GM18858 (cell line): ENCODE measurements at regions not wholly inside any gene's neighbourhood (a gene's known extent, or its start where the extent isn't known, plus 50 kb on each side); places are given as distances from the start of the nearest gene placed in this dataset.
A peak's percentile ranks its signal among the peaks of the same experiment; 100 is the strongest.
"Not testable (repeated sequence)": the region's sequence is repeated elsewhere in the genome, so short reads cannot be mapped to it uniquely, and the experiment has no call there.

Experiments used
- ATAC-seq: cut with Tn5 transposase; IDR thresholded peaks from one replicate; pipeline ENCODE4 v1.9.1; 2021; ENCODE audit not compliant: unreplicated experiment

- ATAC-seq = peak; percentile 38
Measured at GRCh38 chr6:118719351-118720124, 68.1 kb upstream of the CEP85L start.

DNA sequence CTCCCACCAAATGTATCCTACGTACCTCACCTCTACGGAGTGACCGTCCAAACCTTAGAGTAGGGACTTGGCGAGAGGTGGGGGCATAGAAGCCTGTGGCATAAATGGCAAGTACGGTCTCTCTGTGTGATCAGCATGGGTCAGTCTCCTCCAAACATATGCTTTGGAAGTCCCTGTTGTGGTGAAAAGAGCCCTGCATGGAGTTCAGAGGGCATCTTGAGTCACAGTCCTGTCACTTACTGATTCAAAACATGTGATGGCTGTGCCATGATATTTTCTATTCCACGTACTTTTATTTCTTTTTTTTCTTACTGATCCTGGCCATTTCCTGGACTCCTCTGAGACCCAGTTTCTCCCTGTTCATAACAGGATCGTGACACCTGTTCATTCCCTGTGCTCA, 67.5 kb upstream of the CEP85L start:
- no peak for ATAC-seq

DNA sequence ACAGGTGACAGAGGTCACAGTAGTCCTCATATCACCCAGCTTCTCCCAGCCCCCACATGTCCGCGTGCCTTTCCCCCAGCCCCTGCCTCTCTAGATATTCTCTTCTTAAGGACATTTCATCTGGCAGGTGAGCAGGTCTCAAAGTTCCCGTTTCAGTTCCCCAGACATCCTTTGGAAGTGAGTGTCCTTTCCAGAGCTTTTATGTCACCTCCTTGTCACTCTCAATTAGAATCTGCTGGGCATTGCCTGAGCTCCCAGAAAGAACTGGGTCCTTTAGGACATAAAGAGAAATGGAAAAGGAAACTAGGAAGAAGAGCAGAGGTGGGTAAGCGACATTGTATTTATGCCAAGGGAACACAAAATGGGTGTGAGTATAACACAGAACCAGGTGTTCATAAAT, 66.9 kb upstream of the CEP85L start:
- ATAC-seq = no peak

DNA sequence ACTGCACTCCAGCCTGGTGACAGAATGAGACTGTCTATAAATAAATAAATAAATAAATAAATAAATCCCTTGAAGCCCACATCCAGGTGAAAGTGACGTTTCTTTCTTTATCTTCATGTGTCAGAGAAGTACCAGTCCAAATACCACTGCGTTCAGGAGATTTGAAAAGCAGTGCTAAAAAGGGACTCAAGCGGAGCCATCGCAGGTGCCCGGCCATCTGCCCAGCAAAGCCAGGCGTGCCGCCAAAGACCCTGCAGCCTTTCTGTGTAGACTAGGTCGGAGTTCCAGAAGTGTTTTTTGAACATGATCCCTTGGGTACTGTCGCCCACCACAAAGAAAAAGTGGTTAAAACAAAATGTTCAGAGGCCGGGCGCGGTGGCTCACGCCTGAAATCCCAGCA, 65.7 kb upstream of the CEP85L start:
- ATAC-seq = no peak

DNA sequence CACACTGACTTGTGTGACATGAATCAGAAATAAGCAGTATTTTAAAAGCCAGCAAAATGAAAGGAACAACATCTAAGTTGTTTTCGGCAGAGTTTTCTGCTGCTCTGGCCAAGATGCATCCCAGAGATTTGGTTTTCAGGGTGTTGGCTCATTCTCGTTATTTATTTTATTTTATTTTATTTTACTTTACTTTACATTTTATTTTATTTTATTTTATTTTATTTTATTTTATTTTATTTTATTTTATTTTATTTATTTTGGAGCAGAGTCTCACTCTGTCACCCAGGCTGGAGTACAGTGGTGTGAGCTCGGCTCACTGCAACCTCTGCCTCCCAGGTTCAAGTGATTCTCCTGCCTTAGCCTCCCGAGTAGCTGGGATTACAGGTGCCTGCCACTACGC, 64.5 kb upstream of the CEP85L start:
- ATAC-seq = not testable (repeated sequence)

GRCh38 chr6:118715376-118715775, 64.0 kb upstream of the CEP85L start:
- no peak for ATAC-seq

DNA sequence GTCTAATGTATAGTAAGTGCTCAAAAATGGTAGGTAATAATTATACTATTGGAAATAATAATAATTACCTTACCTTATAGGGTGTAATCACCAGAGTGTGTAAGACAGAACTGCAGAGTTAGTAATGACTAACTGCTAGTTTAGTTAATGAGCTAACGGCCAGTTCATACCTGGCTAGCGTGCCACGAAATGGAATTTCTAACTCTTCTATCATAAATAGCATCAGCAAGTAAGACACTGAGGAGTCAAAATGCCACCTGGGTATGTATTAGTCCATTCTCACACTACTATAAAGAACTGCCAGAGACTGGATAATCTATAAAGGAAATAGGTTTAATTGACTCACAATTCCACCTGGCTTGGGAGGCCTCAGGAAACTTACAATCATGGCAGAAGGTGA, 63.4 kb upstream of the CEP85L start:
- no peak for ATAC-seq

GRCh38 chr6:118712969-118713368, 61.6 kb upstream of the CEP85L start:
- ATAC-seq = no peak

DNA sequence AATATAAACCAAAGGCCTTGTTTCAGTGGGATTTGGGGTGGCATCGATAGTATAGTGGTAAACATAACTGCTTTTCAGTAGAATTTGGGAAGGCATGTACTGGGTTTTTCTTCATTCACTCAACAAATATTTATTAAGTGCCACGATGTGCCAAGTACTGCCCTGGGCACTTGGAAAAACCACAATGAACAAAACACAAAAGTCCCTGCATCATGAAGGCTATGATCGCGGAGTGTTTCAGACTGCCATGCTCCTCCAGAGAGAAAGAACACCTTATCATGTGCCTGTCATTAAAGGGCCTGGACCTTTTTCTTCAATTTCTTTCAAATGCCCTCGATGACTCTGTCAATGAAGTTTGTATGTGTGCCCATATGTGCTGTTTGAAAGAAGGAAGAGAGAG, 59.2 kb upstream of the CEP85L start:
- ATAC-seq = no peak

DNA sequence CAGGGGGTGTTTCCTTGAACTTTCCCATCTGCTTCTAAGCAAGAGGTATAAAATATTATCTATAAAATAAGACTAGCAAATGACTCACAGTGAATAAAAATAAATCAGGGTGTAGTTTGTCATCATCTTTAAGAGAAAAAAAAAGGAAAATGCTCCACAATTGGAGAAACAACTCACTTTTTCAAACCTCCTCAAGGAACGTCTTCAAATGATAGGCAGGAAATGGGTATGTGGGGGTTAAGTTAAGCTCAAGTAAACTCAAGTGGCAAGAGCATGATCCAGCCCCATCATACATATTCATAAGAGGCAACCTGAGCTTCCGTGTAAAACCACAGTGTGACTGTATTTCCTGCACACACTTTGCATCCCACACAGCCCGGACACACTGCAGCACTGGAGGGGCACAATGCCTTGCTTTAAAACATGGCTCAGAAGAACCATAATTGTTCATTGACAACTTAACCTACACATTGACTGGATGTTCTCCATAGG, 58.5 kb upstream of the CEP85L start:
- ATAC-seq = peak; percentile 89

- ATAC-seq = no peak
Measured at GRCh38 chr6:118708744-118709143, 57.4 kb upstream of the CEP85L start.

- ATAC-seq = no peak
Measured at GRCh38 chr6:118708055-118708454, 56.7 kb upstream of the CEP85L start.

- no peak for ATAC-seq
Measured at GRCh38 chr6:118706702-118707101, 55.3 kb upstream of the CEP85L start.

- peak; percentile 32 for ATAC-seq
Measured at GRCh38 chr6:118705544-118706491, 54.4 kb upstream of the CEP85L start.

- no peak for ATAC-seq
Measured at GRCh38 chr6:118704915-118705314, 53.5 kb upstream of the CEP85L start.

GRCh38 chr6:118701260-118701659, 49.9 kb upstream of the CEP85L start:
- ATAC-seq = not testable (repeated sequence)
